ENCODE measurements at regions not wholly inside any gene's neighbourhood (a gene's known extent, or its start where the extent isn't known, plus 50 kb on each side); places are given as distances from the start of the nearest gene placed in this dataset.

DNA sequence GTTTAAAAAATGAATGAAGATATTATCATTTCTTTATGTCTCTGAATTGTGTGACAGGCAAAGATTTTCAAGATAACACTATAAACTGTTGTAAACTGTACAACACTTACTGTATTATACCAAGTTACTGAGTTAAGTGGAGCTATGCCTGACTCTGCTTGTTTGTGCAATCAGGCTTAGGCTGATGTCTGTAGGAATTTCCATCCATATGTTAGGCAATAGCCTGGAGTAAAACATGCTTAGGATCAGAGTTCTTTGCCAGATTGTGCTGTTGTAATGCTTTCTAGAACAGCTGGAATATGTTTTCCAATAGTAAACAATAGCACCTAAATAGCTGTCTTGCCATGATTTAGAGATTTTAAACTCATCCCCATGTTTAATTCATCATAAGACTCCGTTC, 1496.7 kb downstream of the CDH11 start:
- TF ChIP-seq CTCF (IDR thresholded peaks at IDR 0.05; ENCODE audit: low read depth, low read length) = no peak
- Histone ChIP-seq H3K27me3 (ENCODE audit: insufficient read depth, low read depth, severe bottlenecking) (no peaks in the 10 kb centered on the region), H3K27ac (no peak overlapping the region), H3K9me3 (ENCODE audit: severe bottlenecking) (no peaks in the 10 kb centered on the region), H3K36me3 (no peaks in the 10 kb centered on the region), H3K4me3 (ENCODE audit: low read depth, low read length) (no peak overlapping the region)
- DNase-seq = no peak

DNA sequence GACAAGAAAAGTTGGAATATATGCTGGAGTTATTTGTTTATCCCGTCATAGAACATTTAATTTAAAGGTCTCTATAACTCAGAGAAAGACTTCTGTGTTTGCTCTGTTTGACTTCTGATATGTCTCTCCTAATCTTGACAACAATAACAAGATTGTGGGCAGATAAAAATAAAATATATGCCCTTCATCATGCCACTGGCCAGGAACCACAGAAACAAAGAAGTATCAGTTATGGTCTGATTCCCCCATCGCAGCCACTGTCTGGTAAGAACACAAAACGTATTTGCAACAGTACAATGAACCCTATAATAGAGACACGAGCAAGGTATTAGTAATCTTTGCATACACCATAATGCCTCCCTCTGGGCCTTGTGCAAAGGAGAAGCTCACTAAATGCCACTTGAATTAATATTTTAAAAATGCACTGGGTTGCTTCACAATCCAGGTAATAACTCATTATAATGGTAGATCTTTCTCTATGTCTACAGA, 1498.3 kb downstream of the CDH11 start:
- Histone ChIP-seq H3K9me3 (ENCODE audit: severe bottlenecking) (no peaks in the 10 kb centered on the region), H3K36me3 (no peaks in the 10 kb centered on the region), H3K4me3 (ENCODE audit: low read depth, low read length) (no peak overlapping the region), H3K27me3 (ENCODE audit: insufficient read depth, low read depth, severe bottlenecking) (no peaks in the 10 kb centered on the region), H3K27ac (no peak overlapping the region)
- no peak for TF ChIP-seq CTCF (IDR thresholded peaks at IDR 0.05; ENCODE audit: low read depth, low read length)
- no peak for DNase-seq

DNA sequence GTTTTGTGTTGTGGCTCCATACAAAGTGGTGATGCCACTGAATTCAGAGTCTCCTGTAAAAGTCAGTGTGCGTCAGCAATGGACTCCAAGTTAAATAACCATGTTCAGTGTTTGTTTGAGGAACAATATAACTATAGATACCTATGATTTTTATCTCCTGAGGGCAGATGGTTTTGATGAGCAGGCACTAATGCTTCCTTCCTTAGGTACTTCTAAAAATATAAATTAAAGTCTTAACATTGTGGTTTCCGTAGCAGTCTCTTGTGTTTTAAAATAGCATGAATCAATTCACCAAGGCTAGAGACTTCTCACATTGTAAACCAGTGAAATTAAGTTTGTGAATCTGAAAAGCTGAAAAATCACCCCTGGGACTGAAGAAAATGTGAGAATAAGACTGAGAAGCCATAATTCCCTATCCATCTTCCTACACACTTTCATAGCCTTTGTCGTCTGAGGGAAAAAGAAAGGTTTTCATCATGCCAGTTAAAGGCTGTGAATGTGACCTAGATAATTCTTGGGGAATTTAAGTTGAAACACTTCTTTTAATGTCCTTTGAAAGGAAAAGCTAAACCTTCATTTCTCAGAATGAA, 1502.9 kb downstream of the CDH11 start:
- Histone ChIP-seq H3K4me3 (ENCODE audit: low read depth, low read length) (no peak overlapping the region), H3K9me3 (ENCODE audit: severe bottlenecking) (no peaks in the 10 kb centered on the region), H3K27me3 (ENCODE audit: insufficient read depth, low read depth, severe bottlenecking) (no peaks in the 10 kb centered on the region), H3K27ac (no peak overlapping the region), H3K36me3 (no peaks in the 10 kb centered on the region)
- TF ChIP-seq CTCF (IDR thresholded peaks at IDR 0.05; ENCODE audit: low read depth, low read length) = no peak
- DNase-seq = no peak

- Histone ChIP-seq H3K27ac (no peak overlapping the region), H3K9me3 (ENCODE audit: severe bottlenecking) (no peaks in the 10 kb centered on the region), H3K27me3 (ENCODE audit: insufficient read depth, low read depth, severe bottlenecking) (no peaks in the 10 kb centered on the region), H3K4me3 (ENCODE audit: low read depth, low read length) (peak overlapping the region; percentile 71), H3K36me3 (no peaks in the 10 kb centered on the region)
- no peak for TF ChIP-seq CTCF (IDR thresholded peaks at IDR 0.05; ENCODE audit: low read depth, low read length)
- peak; percentile 28 for DNase-seq
These were observed 1503.7 kb downstream of the CDH11 start for GRCh38 chr16:63617990-63618763.

- peak; percentile 23 for DNase-seq
- H3K36me3 ChIP-seq = no peaks in the 10 kb centered on the region
- H3K27ac ChIP-seq = no peak overlapping the region
- H3K4me3 ChIP-seq (ENCODE audit: low read depth, low read length) = peak overlapping the region; percentile 71
- no peaks in the 10 kb centered on the region for H3K9me3 ChIP-seq (ENCODE audit: severe bottlenecking)
- no peaks in the 10 kb centered on the region for H3K27me3 ChIP-seq (ENCODE audit: insufficient read depth, low read depth, severe bottlenecking)
- no peak for TF ChIP-seq CTCF (IDR thresholded peaks at IDR 0.05; ENCODE audit: low read depth, low read length)
These were observed 1504.5 kb downstream of the CDH11 start for GRCh38 chr16:63617047-63617989.
